Muscle layer of colon (tissue), 2 donors: ENCODE measurements at regions not wholly inside any gene's neighbourhood (a gene's known extent, or its start where the extent isn't known, plus 50 kb on each side); places are given as distances from the start of the nearest gene placed in this dataset.

Experiments used
- H3K27ac ChIP-seq: one replicate; pipeline ENCODE4 v1.7.0; 2013; ENCODE audit warnings: low read depth, mild to moderate bottlenecking, low read length, moderate library complexity
- H3K27me3 ChIP-seq, 2 donors: one replicate each; pipeline ENCODE4 v1.7.0; 2013; ENCODE audit warnings: low read length in 2 of 2, mild to moderate bottlenecking in 2 of 2; ENCODE audit not compliant: insufficient read depth in 2 of 2, control insufficient read depth in 1 of 2
- H3K36me3 ChIP-seq: one replicate; pipeline ENCODE4 v1.7.0; 2013; ENCODE audit warnings: mild to moderate bottlenecking, low read length; ENCODE audit not compliant: insufficient read depth
- H3K4me1 ChIP-seq: one replicate; pipeline ENCODE4 v1.7.0; 2013; ENCODE audit warnings: mild to moderate bottlenecking, low read length; ENCODE audit not compliant: insufficient read depth
- H3K4me3 ChIP-seq, 2 donors: one replicate each; pipeline ENCODE4 v1.7.0; 2013; ENCODE audit warnings: low read length in 2 of 2, low read depth in 1 of 2, mild to moderate bottlenecking in 1 of 2, moderate library complexity in 1 of 2
- H3K9ac ChIP-seq: one replicate; pipeline ENCODE4 v1.7.0; 2013; ENCODE audit warnings: low read length
- H3K9me3 ChIP-seq: one replicate; pipeline ENCODE4 v1.7.0; 2013; ENCODE audit warnings: mild to moderate bottlenecking, low read length
- donor health status: abdominal sarcoma.
- donor health status: Adenocarcinoma of cecum.

DNA sequence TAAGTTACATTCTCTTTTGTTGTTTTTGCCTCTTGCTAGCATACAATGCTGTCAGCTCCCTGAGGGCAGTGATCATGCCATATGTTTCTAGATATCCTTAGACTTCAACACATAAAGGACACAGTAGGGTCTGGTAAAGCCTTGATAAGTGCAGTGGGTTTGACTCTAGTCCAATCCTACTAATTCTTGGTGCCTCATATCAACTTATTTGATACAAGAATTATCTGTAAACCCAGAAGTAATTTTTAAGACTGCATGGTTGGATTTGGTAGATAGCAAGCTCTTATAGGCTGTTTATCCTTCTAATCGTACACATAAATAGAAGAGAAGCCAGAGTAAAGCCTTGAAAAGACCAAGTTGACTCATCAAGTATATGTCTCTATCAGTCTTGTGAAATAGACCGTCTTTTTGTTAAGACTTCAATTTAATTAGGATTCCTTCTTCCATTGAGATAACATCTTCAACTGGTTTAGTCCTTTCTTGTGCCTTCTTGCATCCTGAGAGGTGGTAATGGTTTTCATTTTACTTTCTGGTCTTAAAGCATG lies 265.6 kb upstream of the CDIN1 start:
- Histone ChIP-seq H3K4me1 (no peaks in the 10 kb centered on the region), H3K9ac (no peak overlapping the region), H3K4me3 (no peak overlapping the region), H3K9me3 (no peaks in the 10 kb centered on the region), H3K27ac (no peak overlapping the region), H3K27me3 (no peaks in the 10 kb centered on the region), H3K36me3 (no peaks in the 10 kb centered on the region)

GRCh38 chr15:36315649-36316048 lies 263.8 kb upstream of the CDIN1 start:
- Histone ChIP-seq H3K4me3 (no peak overlapping the region), H3K36me3 (no peaks in the 10 kb centered on the region), H3K27ac (no peak overlapping the region), H3K4me1 (no peaks in the 10 kb centered on the region), H3K9me3 (no peaks in the 10 kb centered on the region), H3K27me3 (no peaks in the 10 kb centered on the region), H3K9ac (no peak overlapping the region)

- Histone ChIP-seq H3K27me3 (no peaks in the 10 kb centered on the region), H3K27ac (no peak overlapping the region), H3K36me3 (no peaks in the 10 kb centered on the region), H3K4me1 (no peaks in the 10 kb centered on the region), H3K9me3 (no peaks in the 10 kb centered on the region), H3K9ac (no peak overlapping the region), H3K4me3 (no peak overlapping the region)
Observed at GRCh38 chr15:36323615-36324014, 255.8 kb upstream of the CDIN1 start.

DNA sequence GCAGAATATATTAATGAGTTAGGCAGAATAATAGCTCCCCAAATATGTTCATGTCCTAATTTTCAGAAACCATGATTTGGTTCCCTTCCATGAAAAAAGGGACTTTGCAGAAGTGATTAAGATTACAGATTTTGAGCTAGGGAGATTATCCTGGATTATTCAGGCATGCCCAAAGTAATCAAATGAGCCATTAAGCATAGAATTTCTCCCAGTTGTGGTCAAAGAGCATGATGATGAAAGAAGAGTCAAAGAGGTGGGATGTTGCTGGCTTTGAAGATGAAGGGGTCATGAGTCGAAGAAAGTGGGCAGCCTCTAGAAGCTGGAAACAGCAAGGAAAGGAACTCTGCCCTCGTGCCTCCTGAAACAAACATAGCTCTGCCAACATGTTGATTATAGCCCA lies 254.2 kb upstream of the CDIN1 start:
- no peaks in the 10 kb centered on the region for H3K27me3 ChIP-seq
- H3K36me3 ChIP-seq = no peaks in the 10 kb centered on the region
- H3K27ac ChIP-seq = no peak overlapping the region
- no peaks in the 10 kb centered on the region for H3K4me1 ChIP-seq
- no peak overlapping the region for H3K4me3 ChIP-seq
- H3K9me3 ChIP-seq = no peaks in the 10 kb centered on the region
- H3K9ac ChIP-seq = no peak overlapping the region

- Histone ChIP-seq H3K36me3 (no peaks in the 10 kb centered on the region), H3K9ac (no peak overlapping the region)
Observed at GRCh38 chr15:36329592-36329991, 249.8 kb upstream of the CDIN1 start.

GRCh38 chr15:36330598-36330997 lies 248.8 kb upstream of the CDIN1 start:
- Histone ChIP-seq H3K36me3 (no peaks in the 10 kb centered on the region), H3K27me3 (no peaks in the 10 kb centered on the region), H3K9ac (no peak overlapping the region), H3K4me1 (no peaks in the 10 kb centered on the region), H3K4me3 (no peak overlapping the region), H3K9me3 (no peaks in the 10 kb centered on the region), H3K27ac (no peak overlapping the region)

More at GRCh38 chr15:36329592-36329991, 249.8 kb upstream of the CDIN1 start:
- H3K4me3 ChIP-seq = no peak overlapping the region
- no peaks in the 10 kb centered on the region for H3K9me3 ChIP-seq
- H3K4me1 ChIP-seq = no peaks in the 10 kb centered on the region
- H3K27me3 ChIP-seq = no peaks in the 10 kb centered on the region
- no peak overlapping the region for H3K27ac ChIP-seq

- H3K27ac ChIP-seq = no peak overlapping the region
- no peaks in the 10 kb centered on the region for H3K27me3 ChIP-seq
- no peaks in the 10 kb centered on the region for H3K36me3 ChIP-seq
- H3K4me3 ChIP-seq = no peak overlapping the region
- H3K9me3 ChIP-seq = no peaks in the 10 kb centered on the region
- H3K9ac ChIP-seq = no peak overlapping the region
- no peaks in the 10 kb centered on the region for H3K4me1 ChIP-seq
Observed at GRCh38 chr15:36331531-36332275, 247.7 kb upstream of the CDIN1 start.

- Histone ChIP-seq H3K27ac (no peak overlapping the region), H3K36me3 (no peaks in the 10 kb centered on the region), H3K27me3 (no peaks in the 10 kb centered on the region), H3K4me3 (no peak overlapping the region), H3K9ac (no peak overlapping the region), H3K4me1 (no peaks in the 10 kb centered on the region), H3K9me3 (no peaks in the 10 kb centered on the region)
Observed at GRCh38 chr15:36332301-36332700, 247.1 kb upstream of the CDIN1 start.

DNA sequence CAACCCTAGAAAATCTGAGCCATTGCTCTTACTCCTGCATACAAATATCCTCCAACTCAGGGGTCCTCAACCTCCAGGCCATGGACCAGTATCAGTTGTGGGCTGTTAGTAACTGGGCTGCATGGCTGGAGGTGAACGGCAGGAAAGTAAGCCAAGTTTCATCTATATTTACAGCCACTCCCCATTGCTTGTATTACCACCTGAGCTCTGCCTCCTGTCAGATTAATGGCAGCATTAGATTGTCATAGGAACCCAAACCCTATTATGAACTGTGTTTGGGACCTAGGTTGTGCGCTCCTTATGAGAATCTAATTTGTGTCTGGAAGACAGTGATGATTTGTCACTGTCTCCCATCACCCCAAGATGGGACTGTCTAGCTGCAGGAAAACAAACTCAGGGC lies 246.5 kb upstream of the CDIN1 start:
- H3K4me1 ChIP-seq = no peaks in the 10 kb centered on the region
- no peaks in the 10 kb centered on the region for H3K9me3 ChIP-seq
- H3K27me3 ChIP-seq = no peaks in the 10 kb centered on the region
- no peaks in the 10 kb centered on the region for H3K36me3 ChIP-seq
- H3K27ac ChIP-seq = no peak overlapping the region
- H3K9ac ChIP-seq = no peak overlapping the region
- H3K4me3 ChIP-seq = no peak overlapping the region

DNA sequence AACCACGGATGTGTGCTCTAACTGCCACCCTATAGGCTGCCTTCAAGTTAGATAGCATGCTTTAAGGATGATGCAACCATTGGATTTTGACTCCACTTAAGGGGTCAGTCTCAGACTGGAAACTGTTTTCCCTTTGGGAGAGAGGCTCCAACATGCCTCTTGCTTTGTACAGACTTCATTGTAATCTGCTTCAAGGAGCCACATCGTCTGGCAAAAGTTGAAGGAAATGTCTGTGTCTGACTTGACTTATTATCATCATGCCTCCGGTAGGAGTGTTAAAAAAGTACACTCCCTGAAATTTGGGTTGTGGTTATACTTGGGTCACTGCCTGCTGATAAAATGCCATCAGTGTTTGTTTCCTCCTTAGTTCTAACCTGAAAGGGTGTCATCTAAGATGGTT lies 245.4 kb upstream of the CDIN1 start:
- Histone ChIP-seq H3K27me3 (no peaks in the 10 kb centered on the region), H3K9me3 (no peaks in the 10 kb centered on the region), H3K4me3 (no peak overlapping the region), H3K36me3 (no peaks in the 10 kb centered on the region), H3K4me1 (no peaks in the 10 kb centered on the region), H3K9ac (no peak overlapping the region), H3K27ac (no peak overlapping the region)

DNA sequence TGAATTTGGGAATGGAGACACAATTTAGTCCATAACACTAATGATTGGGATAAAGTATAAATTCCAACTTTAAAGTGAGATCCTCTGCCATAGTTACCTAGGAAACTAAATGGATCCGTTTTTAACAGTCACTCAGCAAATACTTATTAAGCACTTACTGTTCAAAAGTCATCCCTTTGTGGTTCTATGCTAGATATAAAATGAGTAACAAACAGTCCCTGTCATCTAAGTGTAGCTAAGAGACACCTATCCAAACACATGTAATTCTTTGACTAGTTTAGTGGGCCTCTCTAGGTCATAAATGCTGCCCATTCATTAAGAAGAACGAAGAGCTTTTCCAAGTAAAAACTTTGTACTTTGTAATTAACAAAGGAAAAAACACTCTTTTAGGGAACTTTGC lies 244.2 kb upstream of the CDIN1 start:
- H3K27me3 ChIP-seq = no peaks in the 10 kb centered on the region
- H3K4me1 ChIP-seq = no peaks in the 10 kb centered on the region
- no peak overlapping the region for H3K27ac ChIP-seq
- no peak overlapping the region for H3K4me3 ChIP-seq
- H3K36me3 ChIP-seq = no peaks in the 10 kb centered on the region
- no peaks in the 10 kb centered on the region for H3K9me3 ChIP-seq
- no peak overlapping the region for H3K9ac ChIP-seq

GRCh38 chr15:36335659-36336058 lies 243.8 kb upstream of the CDIN1 start:
- Histone ChIP-seq H3K36me3 (no peaks in the 10 kb centered on the region), H3K4me3 (no peak overlapping the region), H3K27ac (no peak overlapping the region), H3K9ac (no peak overlapping the region), H3K27me3 (no peaks in the 10 kb centered on the region), H3K4me1 (no peaks in the 10 kb centered on the region), H3K9me3 (no peaks in the 10 kb centered on the region)
